NCI-H524 treated with DMSO at 0.1 percent for 48 hours (cell line): ENCODE measurements at regions not wholly inside any gene's neighbourhood (a gene's known extent, or its start where the extent isn't known, plus 50 kb on each side); places are given as distances from the start of the nearest gene placed in this dataset.

Source experiments
- DNase-seq: peaks from one replicate; lab custom pipeline; 2025; lab: John Stamatoyannopoulos, UW

DNA sequence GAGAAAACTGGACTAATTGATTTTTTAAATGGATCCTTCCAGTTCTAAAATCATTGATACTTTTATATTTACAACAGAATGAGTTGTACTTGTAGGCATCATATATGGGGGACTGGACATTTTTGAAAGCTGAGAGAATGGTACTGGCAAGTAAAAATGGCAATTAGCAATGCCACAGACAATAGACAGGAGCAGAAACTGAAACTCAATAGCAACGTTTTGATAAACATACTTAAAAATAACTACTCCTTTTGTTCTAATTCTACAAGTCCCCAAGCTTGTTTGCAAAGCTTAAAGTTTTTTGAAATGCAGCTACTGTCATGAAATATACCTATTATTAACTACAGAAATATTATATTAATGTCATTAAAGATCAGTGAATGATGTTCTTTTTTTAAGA is 52.8 kb upstream of the FBXL7 start:
- no peak for DNase-seq

DNA sequence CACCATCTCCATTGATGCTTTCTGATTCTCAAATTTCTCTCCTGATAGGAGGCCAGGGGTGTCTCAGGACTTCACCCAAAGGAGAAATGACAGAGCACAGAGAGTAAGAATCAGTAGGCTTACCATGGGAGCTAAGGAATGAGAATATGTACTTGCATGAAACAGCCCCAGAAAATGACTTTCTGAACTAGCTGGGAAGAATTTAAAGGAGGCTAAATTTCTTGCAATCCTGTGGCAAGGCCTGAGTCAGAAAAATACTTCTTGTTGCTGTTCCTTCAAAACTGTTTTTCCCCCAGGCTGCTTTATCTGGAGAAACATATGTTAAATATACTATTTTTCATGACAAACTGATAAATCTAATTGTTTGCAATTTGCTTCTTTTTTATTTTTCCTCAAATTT is 53.4 kb upstream of the FBXL7 start:
- no peak for DNase-seq

DNA sequence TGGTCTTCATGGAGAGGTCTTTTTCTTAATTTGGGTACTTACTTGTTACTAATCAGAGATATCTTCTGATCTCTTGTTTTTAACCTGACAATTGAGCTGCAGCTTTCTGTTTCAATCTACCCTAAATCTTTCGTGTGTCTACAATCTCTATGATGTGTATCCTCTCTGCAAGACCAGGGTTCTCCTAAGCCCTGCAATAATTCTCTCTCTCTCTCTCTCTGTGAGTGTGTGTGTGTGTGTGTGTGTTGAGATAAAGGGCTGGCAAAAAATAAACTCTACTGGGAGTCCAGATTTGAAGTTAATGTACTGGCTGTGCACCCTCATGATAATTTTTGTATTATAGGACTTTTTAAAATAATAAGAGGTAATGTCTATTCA is 57.8 kb upstream of the FBXL7 start:
- DNase-seq, result no peak

DNA sequence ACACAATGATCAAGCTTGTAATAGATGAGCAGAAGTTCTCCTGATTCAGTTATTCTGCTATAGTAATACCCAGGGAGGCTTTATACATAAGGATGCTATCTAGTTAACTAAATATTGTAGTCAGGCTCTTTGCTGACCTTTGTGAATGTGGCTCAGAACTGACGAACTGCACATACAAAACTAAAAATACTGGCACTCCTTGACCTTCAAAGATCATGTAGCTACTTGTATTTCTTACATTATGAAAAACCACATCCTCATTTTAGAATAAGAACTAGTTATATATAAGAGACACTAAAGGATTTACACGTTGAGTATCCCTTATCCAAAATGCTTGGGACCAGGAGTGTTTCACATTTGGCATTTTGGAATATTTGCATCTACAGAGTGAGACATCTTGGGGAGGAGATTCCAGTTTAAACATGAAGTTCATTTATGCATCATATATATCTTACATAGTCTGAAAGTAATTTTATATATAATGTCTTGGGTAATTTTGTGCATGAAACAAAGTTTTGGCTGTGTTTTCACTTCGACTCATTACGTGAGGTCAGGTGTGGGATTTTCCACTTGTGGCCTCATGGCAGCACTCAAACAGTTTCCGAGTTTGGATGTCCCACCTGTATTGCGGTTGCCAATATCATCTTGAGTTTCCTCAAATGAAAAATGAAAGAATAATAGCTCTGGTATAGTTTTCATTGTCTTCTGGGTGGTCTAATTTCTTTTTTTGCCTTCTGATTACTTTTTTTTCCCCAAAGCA is 58.4 kb upstream of the FBXL7 start:
- no peak for DNase-seq

DNA sequence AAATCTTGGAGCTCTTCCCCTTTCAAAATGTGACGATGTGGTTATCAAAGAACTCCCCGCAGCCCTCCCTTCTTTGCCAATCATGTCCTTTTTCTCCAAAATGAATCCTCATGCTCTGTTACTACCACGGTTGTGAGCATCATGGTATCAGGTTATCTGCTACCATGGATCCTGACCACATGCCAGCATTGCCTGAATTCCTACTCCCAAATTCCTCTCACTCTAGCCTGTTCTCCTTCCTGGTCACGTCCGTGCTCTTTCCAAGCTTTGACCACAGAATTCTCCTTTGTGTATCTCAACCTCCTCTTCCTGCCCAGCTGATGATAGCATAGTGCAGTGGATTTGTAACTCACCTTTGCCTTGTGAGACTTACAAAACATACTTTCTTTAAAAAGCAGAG is 59.5 kb upstream of the FBXL7 start:
- no peak for DNase-seq

DNA sequence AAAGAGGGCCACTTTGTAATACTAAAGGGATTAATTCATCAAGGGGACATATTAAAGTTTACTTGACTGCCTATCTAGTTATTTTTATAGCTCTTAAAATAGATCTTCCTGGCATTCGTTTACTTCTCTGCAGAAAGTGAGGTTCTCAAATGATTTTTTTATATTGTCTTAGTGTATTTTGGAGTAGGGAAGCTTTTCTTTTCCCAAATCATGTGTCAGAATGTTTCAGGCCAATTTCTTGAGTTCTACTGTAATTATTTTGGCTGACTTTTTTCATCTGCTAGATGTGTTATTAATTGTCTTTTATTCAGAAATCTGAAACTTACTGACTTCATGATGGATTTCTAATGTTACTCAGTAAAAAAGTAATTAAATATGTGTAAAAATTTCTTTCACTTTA is 60.2 kb upstream of the FBXL7 start:
- DNase-seq, result no peak

DNA sequence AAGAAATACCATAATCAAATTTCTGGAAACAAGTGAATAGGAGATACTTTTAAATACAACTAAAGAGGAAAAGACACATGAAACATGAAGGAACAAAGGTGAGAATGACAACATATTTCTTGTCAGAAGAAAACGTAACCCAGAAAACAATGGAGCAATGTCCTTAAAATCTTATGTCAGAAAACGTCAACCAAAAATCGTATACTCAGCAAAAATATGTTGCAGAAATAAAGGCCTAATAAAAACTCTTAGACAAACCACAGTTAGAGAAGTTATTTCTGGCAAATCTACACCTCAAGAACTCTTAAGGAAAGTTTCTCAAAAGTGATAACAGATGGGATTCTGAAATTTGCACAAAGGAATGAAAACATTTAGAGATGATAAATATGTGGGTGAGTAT is 66.3 kb upstream of the FBXL7 start:
- no peak for DNase-seq

DNA sequence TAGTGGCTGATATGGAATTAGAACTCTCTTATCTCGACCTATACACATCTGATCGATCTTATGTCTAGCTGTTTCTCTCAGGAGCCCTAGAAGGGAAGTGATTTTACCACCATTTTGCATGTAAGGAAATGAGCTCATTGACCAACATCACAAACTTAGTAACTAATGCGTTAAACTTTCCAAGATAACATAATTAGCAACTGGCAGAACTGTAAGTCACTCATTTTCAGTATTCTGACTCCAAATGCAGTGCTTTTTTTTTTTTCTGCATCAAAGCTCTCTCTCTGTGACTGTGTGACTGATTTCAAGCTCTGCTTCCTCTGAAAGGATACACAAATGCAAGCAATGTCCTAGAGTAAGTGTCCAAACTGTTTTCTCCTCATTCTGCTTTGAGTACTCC is 68.1 kb upstream of the FBXL7 start:
- DNase-seq, result no peak

DNA sequence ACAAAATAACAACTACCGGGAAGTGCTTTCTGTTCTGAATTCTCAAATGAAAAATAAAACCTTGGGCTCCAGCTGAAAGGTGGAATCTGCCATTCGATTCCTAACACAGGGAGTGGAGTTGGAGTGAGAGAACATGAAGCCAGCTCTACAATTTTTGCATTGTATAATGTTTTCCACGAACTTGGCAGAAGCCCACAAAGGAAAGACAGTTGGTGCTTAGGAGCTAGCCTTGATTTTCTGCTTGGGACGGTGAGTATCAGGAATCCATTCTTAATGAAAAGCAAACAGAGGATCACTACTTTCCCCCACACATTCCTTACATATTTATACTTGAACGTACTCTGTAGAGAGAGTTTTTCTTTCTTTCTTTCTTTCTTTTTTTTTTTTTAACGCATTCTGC is 74.2 kb upstream of the FBXL7 start:
- no peak for DNase-seq

DNA sequence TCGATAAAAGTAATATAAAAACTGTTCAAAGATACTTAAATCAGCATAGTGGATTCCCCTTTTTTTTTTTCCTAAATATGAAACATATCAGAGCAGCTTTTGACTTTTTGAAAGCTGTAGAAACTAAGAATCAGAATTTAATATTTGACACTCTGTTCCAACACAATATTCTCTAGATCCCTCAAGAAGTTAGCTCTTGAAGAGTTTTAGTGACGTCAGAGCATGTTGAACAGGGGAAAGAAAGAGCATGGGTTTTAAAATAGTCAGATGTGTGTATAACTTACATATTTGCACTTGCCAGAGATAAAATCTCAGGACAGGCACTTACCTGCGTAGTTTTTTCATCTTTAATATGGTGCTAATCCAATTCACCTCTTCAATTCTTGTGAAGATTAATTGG is 75.2 kb upstream of the FBXL7 start:
- no peak for DNase-seq

DNA sequence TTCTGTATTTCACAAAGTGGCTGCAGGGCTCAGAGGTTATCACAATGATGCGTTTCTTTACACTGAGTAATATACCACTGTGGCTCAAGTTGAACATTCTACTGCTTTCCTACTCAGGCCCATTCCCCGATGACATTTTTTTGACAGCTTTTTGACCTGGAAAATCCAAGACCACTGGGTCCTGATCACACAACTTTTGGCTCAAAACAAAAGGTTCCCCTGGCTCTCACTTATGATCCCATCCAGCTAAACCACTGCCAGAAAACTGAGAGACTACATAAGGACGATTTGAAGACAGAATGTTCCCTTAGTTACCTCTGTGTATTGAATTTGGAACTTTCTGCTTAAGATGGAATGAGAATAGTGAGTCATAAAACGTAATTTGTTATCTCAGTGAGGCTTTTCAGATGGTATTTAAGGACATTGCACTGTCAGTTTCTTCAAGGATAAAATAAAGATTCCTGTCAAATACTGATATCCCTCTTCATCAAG is 78.0 kb upstream of the FBXL7 start:
- DNase-seq, result no peak

DNA sequence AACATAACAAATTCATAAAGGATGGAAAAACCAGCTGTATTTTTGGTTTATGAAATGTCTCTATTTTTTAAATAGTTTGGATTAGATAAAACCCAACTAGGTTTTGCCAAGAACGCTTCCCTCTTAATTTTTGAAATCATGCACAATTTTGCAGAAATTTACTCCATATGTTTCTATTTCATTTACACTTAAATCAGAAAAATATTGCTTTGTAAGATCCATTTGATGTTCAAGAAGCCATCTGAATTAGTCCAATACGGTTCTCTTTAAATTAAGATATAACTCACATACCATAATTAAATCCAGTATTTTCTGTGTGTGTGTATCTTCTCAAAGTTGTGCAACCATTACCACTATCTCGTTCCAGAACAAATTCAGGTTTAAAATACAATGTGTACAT is 78.6 kb upstream of the FBXL7 start:
- DNase-seq, result no peak

DNA sequence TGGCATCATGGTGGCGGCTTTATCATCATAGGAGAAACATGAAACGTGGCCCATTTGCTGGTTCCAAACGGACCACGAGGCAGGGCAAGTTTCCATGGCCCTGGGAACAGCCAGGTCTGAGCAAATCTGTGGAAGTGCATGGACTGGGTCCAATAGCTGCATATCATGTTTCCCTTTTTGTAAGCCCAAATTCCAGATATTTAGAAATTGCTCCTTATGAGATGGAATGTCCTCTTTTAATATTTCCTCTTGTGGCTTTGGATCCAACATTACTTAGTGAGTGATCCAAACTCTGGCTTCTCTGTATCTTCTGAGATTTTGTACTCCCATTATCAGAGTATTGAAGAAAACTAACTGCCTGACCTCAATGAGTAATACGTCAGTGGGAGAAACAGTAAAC is 79.8 kb upstream of the FBXL7 start:
- DNase-seq, result no peak

DNA sequence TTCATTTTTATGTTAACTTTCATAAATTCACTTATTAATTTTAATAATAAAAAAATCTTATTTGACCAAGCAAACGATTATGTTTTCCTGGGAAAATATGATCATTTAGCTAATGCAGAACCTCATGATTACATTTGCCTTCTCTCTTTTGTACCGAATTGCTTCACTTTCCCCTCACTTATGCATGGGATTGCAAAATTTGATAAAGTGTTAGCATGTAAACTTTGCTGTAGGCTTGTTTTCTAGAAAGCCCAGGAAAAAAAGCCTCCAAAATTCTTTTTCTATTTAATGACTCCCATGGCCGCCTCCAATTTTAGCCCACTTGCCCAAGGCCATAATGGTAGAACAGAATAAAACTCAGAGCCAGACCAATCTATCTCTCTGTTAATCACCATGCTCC is 82.8 kb upstream of the FBXL7 start:
- DNase-seq, result no peak

DNA sequence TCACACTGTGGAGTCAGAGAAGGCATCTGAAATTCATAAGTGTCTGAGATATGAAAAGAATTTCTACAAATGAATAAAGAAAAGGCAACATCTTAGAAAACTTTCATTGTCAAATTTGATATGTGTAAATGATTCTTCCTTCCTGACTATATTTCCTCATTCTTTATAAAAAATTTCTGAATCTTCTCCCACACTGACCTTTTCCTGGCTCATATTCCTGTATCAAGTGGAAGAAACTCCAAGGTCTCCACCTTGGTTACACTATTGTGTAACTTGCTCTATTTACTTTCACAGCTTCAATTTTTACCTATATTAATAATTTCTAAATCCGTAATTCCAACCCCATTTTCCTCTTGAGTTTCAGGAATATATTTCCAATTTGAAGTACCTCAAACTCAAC is 93.5 kb upstream of the FBXL7 start:
- DNase-seq, result no peak

DNA sequence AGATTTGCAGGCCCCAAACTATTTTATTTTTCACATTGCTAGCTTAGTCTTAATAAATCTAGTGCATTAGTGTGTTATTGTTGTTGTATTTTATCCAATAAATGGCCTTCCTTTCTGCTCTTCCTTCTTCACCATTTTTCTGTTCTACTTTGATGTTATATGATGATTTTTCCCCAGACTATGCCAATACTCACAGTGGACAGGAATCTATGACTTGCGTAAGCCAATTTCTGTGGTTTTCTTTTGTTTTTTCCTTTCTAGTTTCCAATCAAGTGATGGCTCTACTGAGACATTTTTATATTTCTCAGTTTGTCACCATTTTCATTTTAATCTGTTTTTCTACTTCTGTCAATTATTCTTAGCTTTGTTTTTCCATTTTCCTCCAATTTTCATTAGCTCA is 106.8 kb upstream of the FBXL7 start:
- DNase-seq, result no peak

DNA sequence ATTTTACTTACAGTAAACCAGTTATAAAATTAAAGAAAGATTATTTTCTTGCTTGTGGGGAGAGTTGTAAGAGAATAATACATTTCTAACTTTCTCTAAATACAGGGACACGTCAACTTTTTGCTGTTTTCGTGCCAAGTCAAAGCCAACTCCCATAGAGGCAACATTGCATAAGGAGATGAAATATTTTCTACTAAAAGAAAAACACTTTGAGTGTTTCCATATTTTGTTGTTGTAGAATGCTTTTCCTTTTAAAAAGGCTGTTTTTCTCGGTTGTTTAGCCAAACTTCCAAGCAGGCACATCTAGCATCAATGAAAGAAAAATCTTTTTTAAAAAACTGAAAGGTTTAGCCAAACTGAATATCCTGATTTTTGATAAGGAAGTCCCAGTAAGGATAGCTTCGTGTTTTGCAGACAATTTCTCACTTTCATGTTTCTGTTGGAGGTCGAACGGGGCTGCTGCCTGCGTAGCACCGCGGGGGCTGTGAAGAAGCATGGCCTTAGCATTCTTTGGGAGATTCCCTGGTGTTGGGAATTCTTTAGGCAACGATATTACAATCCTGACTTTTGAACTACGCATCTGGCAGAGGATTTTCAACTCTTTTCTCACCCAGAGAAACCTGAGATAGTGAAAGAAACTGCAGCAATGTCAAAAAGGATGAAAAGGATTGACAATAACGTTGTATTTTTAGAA is 108.1 kb upstream of the FBXL7 start:
- no peak for DNase-seq

DNA sequence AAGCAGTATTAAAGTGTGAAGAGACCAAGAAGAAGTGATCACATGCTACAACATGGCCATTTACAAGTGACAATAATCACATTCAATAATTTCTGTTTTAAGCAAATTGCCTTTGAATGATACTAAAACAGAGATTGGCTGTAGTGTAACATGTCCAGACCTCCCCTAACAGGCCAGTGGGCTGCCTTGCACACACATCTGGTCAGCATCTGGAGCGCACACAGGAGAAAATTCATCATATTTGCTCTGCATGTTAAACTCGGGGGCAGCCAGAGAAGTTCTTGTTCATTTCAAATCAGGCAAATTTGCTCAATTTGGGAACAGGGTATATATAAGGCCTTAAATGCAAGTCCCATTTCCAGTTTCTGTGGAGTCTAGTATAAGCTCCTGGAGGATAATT is 111.1 kb upstream of the FBXL7 start:
- no peak for DNase-seq

DNA sequence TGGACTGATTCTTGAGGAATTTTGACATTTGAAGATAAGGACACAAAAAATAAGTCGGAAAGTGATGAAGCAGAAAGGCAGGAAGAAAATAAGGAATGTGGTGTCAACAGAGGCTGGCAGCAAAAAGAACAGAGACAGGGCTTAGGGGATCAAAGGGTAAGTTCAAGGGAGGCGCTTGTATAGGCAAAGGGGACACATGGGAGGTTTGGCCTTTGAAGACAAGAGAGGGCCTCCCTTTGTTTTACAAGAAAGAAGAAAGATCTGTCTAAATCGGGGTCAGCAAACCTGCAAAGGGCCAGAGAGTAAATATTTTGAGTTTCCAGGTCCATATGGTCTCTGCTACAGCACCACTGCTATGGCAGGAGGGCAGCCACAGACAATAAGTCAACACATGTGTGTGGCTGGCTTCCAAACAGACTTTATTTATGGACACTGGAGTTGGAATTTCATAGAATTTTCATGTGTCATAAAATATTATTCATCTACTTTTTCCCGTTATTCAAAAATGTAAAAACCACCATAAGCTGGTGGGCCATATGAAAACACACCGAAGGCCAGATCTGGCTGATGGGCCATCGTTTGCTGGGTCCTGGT is 112.0 kb upstream of the FBXL7 start:
- no peak for DNase-seq

DNA sequence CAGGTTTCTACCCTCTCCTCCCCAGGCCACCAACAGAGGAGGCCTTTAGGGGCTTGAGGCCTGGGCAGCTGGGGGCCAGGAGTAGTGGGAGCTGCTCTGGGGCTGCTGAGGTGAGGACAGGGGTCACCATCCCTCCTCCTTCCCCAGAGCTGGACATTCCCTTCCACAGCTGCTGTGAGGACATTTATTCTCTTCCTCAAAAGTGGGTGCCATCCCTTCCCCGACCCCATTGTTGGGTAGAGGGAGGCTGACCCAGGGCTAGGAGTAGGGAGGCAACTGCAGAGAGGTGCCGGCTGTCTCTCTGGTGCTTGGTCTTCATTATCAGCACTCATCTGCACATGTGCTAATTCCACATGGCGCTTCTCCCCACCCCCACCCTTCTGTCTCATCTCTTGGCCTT is 113.9 kb upstream of the FBXL7 start:
- no peak for DNase-seq

DNA sequence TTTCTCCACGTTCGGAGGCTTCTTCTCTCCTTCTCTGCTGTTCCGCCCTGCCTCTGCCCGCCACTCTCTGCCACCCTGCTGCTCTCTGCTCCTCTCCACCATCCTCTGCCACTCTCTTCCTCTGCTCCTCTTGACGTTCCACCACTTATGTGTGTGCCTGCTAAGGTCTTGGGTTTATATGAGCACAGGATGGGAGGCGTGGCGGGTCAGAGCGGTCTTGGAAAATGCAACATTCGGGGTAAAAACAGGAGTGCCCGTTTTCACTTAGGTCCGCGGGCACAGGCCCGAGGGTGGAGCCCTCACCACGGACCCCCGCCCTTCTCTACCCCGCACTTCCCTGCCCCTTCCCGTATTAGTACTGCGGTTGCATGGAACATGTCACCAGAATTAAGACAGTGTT is 114.4 kb upstream of the FBXL7 start:
- no peak for DNase-seq

DNA sequence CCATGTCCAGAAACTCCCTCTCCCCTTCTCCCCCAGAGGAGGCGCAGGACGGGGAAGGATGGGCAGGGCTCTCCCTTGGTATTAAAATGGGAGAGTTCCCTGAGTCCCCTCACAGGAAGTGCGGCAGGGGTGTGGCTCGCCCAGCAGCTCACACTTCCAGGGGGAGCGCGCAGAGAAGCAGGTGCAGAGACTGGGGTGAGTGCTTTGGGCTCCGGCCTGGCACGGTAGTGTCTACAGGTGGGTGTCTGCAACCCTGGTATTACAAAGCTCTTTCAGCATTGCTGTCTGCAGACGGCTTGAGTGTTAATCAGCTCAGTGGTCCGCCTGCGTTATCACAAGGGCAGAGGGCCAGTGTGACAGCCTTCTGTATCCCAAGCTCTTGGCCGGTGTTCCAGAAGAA is 114.9 kb upstream of the FBXL7 start:
- DNase-seq, result no peak

DNA sequence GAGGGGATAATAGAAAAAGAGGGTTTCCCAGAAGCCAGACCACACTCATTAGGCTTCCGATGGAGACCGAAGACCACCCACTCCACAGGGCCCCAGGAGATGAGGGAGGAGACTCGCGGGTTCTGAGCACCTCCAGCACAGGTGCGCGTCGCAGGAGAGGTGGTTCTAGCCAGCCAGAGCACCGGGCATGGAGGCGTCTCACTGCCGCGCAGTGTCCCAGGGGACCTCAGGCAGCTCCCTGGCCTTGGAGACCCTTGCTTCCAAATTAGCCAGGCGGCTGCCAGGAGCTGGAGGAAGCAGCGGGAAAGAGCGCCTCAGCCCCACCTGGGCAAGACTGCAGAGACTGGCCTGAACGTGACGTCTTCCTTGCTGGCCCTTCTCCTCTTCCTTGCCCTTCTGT is 115.4 kb upstream of the FBXL7 start:
- DNase-seq, result no peak

DNA sequence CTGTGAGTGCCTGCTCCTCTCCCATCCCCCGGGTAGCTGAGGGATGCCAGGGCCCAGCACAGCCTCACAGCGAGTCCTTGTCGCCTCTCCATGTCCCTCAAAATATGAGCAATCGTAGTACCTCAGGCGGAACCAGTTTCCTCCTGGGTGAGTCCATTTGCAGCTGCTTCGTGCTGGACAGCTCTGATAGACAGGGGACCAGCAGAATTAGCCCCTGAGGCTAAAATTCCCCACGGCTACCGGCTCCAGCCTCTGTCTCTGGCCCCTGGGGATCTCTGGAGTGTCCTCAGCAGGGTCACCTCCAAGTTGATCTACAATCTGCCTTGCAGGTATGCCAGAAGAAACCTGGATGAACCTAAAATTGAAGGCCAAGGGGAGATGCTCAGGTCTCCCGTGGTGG is 115.8 kb upstream of the FBXL7 start:
- no peak for DNase-seq
